ENCODE measurements at regions not wholly inside any gene's neighbourhood (a gene's known extent, or its start where the extent isn't known, plus 50 kb on each side); places are given as distances from the start of the nearest gene placed in this dataset.

DNA sequence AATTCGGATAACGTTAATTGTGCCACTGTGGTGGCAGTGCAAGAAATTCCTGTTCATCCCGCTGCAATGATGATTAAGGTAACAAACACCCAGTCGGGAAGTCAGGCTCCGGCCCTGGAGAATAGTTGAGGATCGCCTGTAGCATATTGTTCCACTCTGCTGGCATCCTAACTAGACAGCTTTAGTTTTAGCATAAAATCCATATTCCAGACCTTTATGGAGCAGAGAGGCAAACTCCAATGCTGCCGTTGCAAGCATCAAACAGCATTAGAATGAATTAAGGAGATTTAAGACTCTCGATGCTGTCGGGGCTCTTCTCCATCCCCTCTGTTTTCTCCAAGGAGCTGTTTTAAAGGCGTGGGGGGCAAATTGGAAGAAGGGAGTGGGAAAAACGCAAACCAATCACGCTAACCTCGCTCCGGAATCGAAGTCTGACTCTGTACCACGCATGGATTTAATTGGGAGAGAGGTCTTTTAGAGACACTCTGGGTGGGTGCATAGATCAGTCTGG is 660.4 kb downstream of the VRK1 start:
- no peak for DNase-seq

DNA sequence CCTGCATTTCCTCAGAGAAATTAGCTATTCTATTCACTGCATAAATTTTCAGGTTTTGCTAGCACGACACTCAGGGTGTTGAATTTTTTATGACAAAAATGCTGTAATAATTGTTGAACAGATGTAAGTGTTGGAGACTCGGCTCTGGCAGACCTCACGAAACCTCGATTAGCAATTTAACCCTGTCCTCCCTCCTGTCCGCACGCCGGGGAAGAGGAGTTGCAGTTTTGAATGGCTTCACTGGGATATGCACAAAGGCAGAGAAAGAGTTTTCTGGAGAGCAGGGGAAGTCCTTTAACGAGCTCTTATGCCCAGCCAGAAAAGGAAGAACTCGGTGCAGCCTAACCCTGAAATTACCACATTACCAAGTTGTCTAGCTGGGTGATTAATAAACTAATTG is 661.1 kb downstream of the VRK1 start:
- DNase-seq, result no peak

DNA sequence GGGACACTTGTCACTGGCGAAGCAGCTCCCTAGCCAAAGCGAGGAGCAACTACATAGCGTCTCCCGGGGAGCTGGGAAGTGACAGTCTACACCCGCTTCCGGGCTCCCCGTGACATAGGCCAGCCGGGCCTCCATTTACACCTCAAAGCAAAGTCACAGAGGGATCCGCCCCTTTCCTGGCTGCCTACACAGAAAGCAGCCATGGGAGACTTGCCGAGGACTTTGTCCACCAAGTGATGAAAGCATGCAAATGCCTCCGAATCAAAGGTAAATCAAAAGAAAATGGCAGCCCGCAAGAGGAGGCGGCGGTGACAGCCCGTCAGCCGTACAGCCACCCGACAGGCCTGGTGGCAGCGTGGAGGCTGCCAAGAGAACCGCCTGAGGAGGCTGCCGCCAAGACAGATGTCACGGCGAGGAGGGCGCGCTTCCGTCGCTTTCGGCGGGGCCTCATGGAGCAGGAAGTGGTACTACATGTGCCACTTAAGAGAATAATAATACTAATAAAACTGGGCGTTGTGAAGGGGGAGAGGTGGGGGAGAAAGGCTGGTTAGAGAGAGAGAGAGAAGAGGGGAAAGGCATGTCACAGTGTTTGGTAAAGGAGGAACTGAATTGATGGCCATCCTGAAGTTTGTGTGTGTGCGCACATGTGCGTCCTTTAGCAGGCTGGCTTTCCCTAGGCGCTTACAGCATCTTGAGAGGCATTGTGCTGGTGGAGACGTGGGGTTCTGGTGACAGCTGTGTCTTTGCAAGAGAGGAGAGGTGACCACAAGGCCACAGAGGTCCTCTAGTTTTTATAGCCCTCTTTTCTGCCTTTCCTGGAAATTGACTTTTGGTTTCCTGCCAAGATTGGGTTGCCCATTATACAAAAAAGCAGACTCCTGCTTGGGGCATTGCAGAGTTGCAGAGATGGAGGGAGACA is 661.7 kb downstream of the VRK1 start:
- peak; percentile 69 for DNase-seq

DNA sequence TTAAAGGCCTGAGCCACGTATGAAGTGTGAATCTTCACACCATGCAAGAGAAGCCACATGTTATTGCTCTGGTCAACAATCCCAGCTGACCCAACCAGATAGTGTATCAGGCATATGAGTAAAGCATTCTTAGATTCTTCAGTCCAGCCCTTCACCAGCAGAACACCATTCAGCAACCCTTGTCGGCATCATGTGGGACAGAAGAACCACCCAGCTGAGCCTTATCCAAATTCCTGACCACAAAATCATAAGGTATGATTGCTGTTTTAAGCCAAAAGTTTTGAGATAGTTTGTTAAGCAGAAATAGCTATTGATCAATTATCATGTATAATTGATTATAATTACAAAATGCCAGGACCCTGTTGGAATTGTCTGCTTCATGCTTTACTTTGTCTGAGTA is 664.9 kb downstream of the VRK1 start:
- DNase-seq, result no peak

DNA sequence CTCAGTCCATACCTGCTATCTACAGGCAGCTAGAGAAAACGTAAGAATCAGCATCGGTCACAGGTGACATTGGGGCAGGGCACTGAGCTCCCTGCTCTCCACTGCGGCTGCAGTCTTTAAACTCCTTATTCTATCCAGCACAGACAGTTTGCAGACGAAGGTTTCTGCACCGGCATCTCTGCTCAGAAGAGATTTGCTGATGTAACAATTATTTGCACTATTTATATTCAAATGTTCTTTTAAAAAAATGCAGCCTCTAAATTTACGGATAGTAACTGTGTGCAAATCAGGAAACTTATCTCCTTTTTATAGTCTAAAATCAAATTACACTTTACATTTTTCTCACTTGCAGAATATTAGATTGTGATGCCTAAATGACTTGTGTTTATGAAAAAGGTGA is 671.0 kb downstream of the VRK1 start:
- DNase-seq, result no peak

DNA sequence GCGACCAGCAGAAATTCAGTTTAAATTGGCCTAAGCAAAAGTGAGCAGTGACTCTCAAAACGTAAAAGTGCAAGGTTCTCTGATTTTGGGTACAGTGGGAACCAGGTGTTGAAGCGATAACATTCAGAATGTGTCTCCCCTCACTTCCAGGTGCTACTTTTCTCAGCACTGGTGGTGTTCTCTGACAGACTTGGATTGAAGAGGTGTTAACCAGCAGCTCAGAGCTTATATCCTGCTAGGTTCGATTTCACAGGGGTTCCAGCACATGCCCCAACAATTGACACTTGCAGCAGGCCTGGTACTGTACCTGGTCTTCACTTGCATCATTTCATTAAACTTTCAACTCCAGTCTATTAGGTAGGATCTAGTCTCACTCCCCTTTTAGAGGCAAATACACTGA is 680.2 kb downstream of the VRK1 start:
- no peak for DNase-seq

DNA sequence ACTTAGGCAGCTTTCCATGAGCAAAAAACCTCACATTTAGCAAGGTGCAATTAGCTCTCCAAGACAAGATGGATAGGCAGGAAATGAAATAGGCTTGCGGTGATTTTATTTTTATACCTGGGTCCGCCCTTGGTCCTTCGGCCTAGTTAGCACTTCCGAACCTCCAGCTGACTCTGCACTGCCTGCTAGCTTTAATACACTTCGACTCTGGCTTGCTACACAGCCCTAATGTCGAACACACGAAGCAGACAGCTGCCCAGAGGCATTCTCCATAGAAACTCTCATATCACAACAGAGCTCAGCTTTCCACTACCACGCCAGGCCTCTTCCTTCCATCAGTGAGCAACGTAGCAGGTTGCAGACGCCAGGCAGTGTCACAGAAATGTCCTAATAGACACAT is 688.0 kb downstream of the VRK1 start:
- no peak for DNase-seq

DNA sequence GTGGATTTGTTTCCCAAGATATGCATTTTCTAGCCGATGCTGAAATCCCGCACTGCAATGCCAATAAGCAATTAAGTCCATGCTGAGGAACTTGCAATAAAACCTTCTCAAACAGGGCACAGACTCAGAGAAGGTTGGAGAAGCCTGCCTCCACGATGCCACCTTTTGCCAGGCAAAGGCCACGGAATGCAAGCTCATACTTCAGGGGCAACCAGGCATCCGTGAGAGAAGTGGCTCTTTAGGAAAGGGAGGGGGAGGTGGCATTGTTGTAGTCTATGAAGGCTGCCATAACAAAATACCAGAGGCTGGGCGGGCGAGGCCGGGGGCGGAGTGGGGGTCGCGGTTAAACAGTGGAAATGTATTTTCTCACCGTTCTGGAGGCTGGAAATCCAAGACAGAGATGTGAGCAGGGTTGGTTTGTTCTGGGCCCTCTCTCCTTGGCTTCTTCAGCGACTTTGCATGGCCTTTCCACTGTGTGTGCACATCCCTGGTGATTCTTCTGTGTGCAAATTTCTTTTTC is 689.5 kb downstream of the VRK1 start:
- no peak for DNase-seq

DNA sequence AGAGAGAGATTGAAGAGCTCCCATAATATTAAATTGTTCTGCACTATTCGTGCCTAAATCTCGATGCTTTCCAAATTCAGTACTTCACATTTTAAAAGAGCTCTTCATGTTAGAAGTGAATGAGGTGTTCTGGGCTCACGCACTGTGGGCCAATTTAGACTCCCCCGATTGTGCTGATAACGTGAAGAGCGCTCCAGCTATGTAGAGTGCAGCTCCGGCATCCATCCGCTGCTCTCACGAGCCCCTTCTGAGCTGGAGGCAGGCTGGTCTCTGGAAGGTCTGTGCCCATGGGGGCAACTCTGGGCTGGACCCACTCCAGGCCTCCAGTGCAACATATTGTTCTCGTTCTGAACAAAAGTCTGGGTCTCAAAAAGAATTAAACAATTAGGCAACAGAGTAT is 692.6 kb downstream of the VRK1 start:
- no peak for DNase-seq

DNA sequence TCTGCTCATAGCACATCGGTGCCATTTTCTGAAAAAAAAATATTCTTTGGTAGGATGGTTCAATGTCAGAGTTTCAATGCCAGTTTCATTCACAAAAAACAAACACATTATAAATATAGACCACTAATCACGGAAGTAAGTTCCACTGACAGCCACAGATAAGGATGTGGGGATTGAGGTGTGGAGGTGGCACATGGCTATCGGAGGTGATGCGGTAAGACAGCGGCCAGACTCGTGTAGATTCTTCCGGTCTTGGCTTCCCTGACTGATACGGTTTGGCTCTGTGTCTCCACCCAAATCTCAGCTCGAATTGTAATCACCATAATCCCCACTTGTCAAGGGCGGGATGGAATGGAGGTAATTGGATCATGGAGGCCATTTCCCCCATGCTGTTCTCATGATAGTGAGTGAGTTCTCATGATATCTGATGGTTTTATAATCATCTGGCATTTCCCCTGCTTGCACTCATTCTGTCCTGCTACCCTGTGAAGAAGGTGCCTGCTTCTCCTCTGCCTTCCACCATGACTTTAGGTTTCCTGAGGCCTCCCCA is 693.4 kb downstream of the VRK1 start:
- DNase-seq, result no peak

DNA sequence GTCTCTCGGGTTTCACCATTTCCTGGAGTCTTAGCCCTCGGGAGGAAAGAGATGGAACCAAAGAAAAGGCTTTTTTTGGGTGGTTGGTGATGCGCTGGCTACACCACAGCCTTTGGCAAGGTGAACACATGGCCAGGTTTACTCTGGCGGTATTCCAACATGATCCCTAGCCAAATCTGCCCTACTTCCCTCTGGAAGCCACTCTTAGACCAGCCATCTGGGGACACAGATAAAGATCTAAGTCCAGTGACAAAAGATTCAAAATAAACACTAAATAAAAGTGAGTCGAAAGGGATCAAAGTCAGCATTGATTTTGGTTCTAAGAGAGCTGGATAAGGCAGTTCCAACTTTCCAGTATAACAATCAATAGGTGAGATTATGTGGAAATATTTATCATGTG is 694.5 kb downstream of the VRK1 start:
- no peak for DNase-seq

DNA sequence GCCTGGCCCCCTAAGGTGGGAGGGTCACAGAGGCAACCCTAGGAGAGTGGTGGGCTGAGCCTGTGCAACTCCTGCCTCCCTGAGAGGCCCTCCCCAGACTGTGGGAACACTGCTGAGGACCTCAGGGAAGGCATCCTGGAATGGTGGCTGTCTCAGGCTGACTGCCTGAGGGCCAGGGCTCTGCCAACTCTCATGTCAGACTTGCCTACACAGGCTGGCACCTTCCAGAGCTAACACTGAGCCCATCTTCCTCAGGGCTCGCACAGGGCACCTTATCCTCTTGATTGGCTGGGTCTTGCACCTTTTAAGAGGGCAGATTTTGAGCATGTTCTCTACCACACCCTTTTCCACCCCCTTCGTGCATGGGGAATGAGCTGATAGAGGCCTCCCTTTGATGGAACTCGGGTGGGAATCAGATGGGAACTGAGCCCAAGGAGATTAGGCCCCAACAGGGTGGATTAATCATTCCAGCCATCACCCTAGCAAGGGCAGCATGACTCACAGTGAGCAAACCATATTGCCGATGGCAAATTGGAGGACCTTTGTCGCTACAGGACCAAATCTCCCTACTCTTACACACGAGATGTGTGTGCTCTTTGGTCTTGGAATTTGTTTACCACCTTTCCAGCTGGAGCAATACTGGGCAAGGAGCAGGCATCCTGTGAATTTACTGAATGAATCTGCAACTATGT is 702.8 kb downstream of the VRK1 start:
- DNase-seq, result no peak

DNA sequence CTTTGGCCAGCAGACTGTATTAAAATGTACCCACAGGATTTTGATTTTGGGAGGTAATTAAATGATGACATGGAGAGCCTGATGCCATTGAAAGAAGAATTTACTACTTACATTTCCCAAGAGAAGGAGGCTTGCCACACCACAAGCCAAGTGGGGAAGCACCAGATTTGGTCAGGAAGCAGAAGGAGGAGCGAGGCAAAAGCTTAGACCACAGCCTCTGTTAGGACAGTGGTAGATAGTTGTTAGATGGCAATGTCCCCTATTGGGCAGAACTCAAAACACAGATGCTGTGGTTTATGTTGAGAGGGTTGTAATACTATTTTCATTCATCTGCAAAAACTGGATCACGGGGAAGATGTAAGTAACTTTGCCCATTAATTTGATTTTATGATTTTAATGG is 709.4 kb downstream of the VRK1 start:
- no peak for DNase-seq

DNA sequence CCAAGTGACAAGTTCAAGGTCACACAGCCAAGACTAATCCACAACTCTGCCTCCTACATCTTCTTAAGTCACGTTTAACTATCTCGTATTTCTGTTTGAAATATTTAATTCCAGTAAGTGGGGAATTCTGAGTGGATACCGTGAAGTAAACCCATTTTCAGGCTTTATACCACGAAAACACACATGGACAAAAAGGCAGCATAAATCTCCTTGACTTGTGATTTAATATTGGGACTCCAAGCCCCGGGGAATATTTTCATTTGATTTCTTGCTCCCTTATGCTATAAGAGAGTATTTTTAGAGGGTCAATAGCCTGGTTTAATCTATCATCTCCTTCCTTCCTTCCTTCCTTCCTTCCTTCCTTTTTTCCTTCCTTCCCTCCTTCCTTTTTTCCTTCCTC is 716.7 kb downstream of the VRK1 start:
- DNase-seq, result no peak

DNA sequence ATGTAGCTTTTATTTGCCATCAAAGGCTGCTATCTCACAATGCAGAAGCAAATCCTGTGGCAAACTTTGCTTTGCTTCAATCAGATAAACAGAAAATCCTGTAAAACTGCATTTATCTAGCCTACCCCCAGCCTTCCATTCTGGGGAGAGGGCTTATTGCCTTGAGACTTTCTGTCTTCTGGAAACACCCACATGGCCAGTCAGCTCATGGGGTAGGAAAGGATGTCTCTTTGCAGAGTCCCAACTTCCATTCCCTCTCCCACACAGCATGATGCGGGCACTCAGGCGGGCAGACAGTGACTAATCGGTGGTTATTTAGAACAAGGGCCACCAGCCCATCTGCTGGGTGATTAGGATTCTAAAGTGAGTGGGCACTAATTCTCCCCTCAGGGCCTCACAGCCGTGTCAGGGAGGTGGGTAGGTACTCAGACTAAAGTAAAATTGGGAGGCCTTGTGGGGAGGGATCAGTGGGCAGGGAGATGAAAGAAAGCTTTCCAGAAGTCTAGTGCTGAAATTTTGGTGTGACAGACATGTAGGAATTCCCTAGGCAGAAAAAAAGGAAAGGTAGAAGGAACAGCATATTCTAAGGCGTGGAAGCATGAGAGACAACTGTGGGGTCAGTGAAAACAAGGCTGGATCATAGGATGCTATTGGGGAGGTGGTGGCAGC is 720.5 kb downstream of the VRK1 start:
- DNase-seq, result no peak

DNA sequence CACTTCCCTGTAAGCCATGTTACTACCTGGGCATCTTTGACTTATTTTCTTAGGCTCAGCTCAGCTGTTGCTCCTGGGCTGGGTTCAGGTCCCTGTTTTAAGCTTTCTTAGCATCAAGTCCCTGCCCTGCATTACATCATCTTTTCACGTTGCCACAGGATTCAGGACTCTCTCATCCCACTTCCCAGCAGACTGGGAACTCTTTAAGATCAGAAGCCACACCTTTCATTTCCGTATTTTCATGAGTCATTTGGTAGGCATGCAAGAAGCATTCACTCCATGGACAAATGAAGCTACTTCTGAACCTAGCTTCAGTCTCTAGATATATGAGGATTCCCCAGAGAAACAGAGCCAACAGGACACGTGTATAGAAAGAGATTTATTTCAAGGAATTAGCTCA is 726.8 kb downstream of the VRK1 start:
- DNase-seq, result no peak

DNA sequence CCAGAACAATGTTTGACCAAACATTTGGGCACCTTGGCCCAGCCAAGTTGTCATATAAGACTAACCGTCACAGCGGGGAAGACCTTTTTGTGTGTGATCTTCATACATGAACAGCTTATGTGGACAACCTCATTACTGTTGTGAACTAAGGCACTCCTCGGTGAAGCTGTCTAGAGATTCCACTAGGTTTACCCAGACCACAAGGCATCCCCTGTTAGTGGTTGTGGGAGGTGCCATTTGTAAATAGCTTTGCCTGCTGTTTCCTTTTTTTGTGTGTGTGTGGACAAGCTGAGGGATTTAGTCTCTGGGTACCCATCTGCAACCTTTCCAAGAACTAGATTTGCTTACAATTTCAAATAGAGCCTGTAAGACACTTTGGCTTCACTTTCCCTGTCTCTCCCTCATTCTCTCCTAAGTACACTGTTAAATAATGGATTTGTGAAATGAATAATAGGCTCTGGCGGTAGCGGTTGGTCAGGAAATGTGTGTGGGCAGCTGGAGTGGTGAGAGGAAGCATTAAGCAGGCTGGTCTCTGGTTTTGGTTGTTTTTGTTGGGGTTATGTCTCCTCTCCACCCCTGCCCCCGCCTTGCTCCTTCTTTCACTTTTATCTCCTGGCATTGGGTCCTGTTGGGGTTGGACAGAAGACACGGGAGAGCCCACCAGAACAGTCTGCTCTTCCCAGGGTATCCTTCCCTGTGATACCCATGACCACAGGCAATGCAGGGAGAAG is 727.6 kb downstream of the VRK1 start:
- no peak for DNase-seq

DNA sequence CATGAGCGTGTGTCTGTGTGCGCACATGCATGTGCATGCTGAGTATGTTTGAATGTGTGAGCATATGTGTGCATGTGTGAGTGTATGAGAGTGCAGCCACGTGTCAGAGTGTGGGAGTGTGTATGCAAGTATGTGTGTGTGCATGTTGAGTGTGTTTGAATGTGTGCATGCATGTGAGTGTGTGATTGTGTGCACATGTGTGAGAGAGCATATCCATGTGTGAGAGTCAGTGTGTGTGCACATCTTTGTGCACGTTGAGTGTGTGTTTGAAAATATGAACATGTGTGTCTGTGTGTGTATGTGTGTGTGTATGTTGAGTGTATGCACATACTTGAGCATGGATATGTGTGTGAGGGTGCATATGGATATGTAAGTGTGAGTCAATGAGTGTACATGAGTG is 730.8 kb downstream of the VRK1 start:
- no peak for DNase-seq

DNA sequence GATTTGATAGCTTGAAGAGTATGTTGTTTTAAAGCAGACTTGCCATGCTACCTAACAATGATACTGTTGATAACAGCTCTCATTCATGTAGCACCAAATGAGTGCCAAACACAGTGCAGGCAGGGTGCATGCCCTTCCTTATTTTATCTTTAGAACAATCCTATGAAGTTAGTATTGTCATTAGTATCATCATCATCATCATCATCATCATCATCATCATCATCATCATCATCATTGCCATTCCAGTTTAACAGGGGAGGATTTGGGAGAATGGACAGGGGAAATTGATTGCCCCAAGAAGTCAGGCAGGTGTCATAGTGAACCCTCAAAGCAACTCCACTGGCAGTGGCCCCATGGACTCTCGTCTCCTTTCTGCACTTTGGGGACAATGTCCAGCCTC is 734.9 kb downstream of the VRK1 start:
- no peak for DNase-seq

DNA sequence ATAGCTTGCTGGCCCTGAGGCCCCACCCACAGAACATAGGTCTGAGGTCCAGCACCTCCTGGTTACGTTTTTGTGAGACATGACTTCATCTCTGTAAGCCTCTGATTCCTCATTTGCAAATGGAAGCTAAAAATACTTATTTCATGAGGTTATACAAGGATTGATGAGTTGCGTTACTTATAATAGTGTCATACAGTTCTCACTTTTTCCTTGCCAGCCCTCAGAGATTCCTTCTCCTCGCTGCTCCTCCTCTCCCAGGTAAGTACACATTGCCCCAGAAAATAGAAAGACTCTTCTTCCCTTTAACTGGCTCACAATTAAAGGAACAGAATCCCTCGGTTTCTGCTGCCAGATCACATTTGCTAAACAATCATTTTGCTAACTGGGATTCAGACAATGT is 739.2 kb downstream of the VRK1 start:
- no peak for DNase-seq

DNA sequence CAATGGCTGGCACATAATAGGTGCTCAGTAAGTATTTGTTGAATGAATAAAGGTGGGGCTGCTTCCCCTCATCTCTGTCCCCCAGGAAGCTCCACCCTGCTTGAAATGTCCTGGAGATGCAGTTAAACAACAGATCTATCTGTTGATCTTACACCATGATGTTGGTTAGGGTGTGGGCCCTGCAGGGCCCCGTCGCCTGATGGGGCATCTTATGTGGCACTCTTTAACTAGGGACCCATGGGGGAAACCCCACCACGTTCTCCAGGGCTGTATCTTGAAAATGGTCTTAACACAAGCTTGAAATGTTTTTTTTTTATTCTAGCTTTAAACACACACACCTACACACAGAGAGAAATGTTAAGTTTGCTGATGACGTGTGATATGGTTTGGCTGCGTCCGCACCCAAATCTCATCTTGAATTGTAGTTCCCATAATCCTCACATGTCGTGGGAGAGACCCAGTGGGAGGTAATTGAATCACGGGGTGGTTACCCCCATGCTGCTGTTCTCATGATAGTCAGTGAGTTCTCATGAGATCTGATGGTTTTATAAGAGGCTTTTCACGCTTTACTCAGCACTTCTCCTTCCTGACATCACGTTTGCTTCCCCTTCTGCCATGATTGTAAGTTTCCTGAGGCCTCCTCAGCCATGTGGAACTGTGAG is 741.7 kb downstream of the VRK1 start:
- no peak for DNase-seq

DNA sequence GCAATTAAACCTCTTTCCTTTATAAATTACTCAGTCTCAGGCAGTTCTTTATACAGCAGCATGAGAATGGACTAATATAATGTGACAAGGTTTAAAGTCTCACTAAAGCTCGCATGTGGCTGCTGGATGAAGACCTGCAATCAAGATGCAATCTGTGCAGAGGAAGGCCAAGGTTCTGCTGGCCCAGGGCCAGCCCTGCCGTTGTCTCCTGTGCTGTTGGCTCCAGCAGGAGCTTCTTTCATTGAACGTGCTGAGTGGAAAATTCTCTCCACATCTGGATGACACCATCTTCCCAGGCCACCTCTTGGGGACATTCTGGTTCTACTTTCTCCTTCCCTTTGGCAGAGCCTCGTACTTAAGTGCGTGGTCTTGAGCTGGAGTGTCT is 742.2 kb downstream of the VRK1 start:
- no peak for DNase-seq
